PC-9 (cell line): ENCODE measurements at regions not wholly inside any gene's neighbourhood (a gene's known extent, or its start where the extent isn't known, plus 50 kb on each side); places are given as distances from the start of the nearest gene placed in this dataset.

Experiments
- BruUV-seq: library from RNA; stranded (reverse); fragments of 400-500 nt; replicated peaks from 2 replicates; lab custom pipeline; 2021; lab: Mats Ljungman, UMichigan
- CTCF ChIA-PET: fragments of 300-600 bp; sonication (Branson Sonifier 250); formaldehyde crosslinking; loops from one replicate; lab custom pipeline; 2022; ENCODE audit warnings: antibody characterized with exemption; lab: Charles Lee
- POLR2A ChIA-PET: fragments of 300-600 bp; sonication (Branson Sonifier 250); formaldehyde crosslinking; loops from one replicate; lab custom pipeline; 2022; ENCODE audit warnings: antibody characterized with exemption; ENCODE audit not compliant: unreplicated experiment; lab: Charles Lee
- DNase-seq, 2 experiments: peaks; one replicate each; pipeline versions ENCODE4 v3.0.0 to v3.0.0-alpha.2; 2015 to 2022; ENCODE audit warnings: mixed read lengths in 1 of 2
- H2AFZ ChIP-seq: fragments of 200-600 bp; sonication (generic); 2 replicates; pipeline ENCODE4 v1.8.1; 2017; ENCODE audit warnings: antibody characterized with exemption
- H3F3A ChIP-seq: fragments of 200-600 bp; sonication (generic); 2 replicates; pipeline ENCODE4 v1.8.1; 2017; ENCODE audit warnings: antibody characterized with exemption, mild to moderate bottlenecking, low read depth; ENCODE audit not compliant: insufficient read depth
- H3K27ac ChIP-seq: fragments of 200-600 bp; sonication (generic); 2 replicates; pipeline ENCODE4 v1.6.1; 2016; ENCODE audit warnings: mixed run types
- H3K27me3 ChIP-seq: fragments of 200-600 bp; sonication (generic); 2 replicates; pipeline ENCODE4 v1.6.1; 2016; ENCODE audit warnings: low read depth, mixed run types; ENCODE audit not compliant: insufficient read depth
- H3K36me3 ChIP-seq: fragments of 200-600 bp; sonication (generic); 2 replicates; pipeline ENCODE4 v1.6.1; 2016; ENCODE audit warnings: low read depth, mixed run types
- H3K4me1 ChIP-seq: fragments of 200-600 bp; sonication (generic); replicated peaks from 2 replicates; pipeline ENCODE4 v1.6.1; 2016; ENCODE audit warnings: mixed run types; ENCODE audit not compliant: insufficient read depth
- H3K4me2 ChIP-seq: fragments of 200-600 bp; sonication (generic); 2 replicates; pipeline ENCODE4 v1.6.1; 2017; ENCODE audit warnings: mixed run types
- H3K4me3 ChIP-seq: fragments of 200-600 bp; sonication (generic); 2 replicates; pipeline ENCODE4 v1.6.1; 2016; ENCODE audit warnings: mixed run types
- H3K79me2 ChIP-seq: fragments of 200-600 bp; sonication (generic); 2 replicates; pipeline ENCODE4 v1.6.1; 2017; ENCODE audit warnings: low read depth, mixed run types
- H3K9me2 ChIP-seq: fragments of 200-600 bp; sonication (generic); 2 replicates; pipeline ENCODE4 v1.8.1; 2017; ENCODE audit warnings: mild to moderate bottlenecking; ENCODE audit not compliant: insufficient read depth
- H3K9me3 ChIP-seq: fragments of 200-600 bp; sonication (generic); 2 replicates; pipeline ENCODE4 v1.8.1; 2016; ENCODE audit warnings: low read depth; ENCODE audit not compliant: insufficient read depth
- H4K20me1 ChIP-seq: fragments of 200-600 bp; sonication (generic); 2 replicates; pipeline ENCODE4 v1.8.1; 2017; ENCODE audit not compliant: insufficient read depth
- CTCF ChIP-seq: fragments of 200-600 bp; sonication (generic); conservative IDR thresholded peaks from 2 replicates; pipeline ENCODE4 v1.6.1; 2017; ENCODE audit warnings: mixed run types, antibody characterized with exemption, mild to moderate bottlenecking, moderate library complexity
- EZH2 ChIP-seq: fragments of 200-600 bp; sonication (generic); IDR thresholded peaks from 2 replicates; pipeline ENCODE4 v1.8.0; 2017; ENCODE audit warnings: antibody characterized with exemption, low read depth
- intact Hi-C: fragments of 100-400 bp; cut with micrococcal nuclease; formaldehyde crosslinking; loops from one replicate; pipeline ENCODE4 v1.10.0; 2022; ENCODE audit not compliant: unreplicated experiment

GRCh38 chr22:25362883-25363240 is 143.4 kb downstream of the CRYBB2 start:
- POLR2A ChIA-PET: no interaction called here
- CTCF ChIA-PET: no interaction called here
- H4K20me1 ChIP-seq: peaks cover 18% of the 10 kb centered on the region
- H3K4me1 ChIP-seq: no peaks in the 10 kb centered on the region
- TF ChIP-seq CTCF: no peak
- TF ChIP-seq EZH2: no peak
- H3K4me3 ChIP-seq: no peak overlapping the region
- no peaks in the 10 kb centered on the region for H3K79me2 ChIP-seq
- H3F3A ChIP-seq: no peaks in the 10 kb centered on the region
- H3K36me3 ChIP-seq: no peaks in the 10 kb centered on the region
- no peaks in the 10 kb centered on the region for H3K9me3 ChIP-seq
- H3K27ac ChIP-seq: no peak overlapping the region
- DNase-seq: no peak
- H2AFZ ChIP-seq: no peak overlapping the region
- no TSS peak for BruUV-seq
- H3K4me2 ChIP-seq: no peak overlapping the region
- H3K9me2 ChIP-seq: no peaks in the 10 kb centered on the region
- H3K27me3 ChIP-seq: no peaks in the 10 kb centered on the region
- intact Hi-C loops: loop anchor here (1.0 kb wide), 1 partner anchor 85 kb away; no protein-coding TSS in a partner anchor

- H3F3A ChIP-seq: no peaks in the 10 kb centered on the region
- no peaks in the 10 kb centered on the region for H3K36me3 ChIP-seq
- H3K4me2 ChIP-seq: no peak overlapping the region
- POLR2A ChIA-PET: no interaction called here
- TF ChIP-seq EZH2 (no peak), CTCF (no peak)
- DNase-seq: no peak
- no TSS peak for BruUV-seq
- no peaks in the 10 kb centered on the region for H3K4me1 ChIP-seq
- no peaks in the 10 kb centered on the region for H3K9me2 ChIP-seq
- no peaks in the 10 kb centered on the region for H3K79me2 ChIP-seq
- CTCF ChIA-PET: no interaction called here
- intact Hi-C loops: no loop called here
- H4K20me1 ChIP-seq: peaks cover 18% of the 10 kb centered on the region
- no peaks in the 10 kb centered on the region for H3K27me3 ChIP-seq
- no peak overlapping the region for H3K4me3 ChIP-seq
- no peak overlapping the region for H2AFZ ChIP-seq
- H3K27ac ChIP-seq: no peak overlapping the region
- no peaks in the 10 kb centered on the region for H3K9me3 ChIP-seq
Observed at GRCh38 chr22:25363474-25363873, 144.0 kb downstream of the CRYBB2 start.

DNA sequence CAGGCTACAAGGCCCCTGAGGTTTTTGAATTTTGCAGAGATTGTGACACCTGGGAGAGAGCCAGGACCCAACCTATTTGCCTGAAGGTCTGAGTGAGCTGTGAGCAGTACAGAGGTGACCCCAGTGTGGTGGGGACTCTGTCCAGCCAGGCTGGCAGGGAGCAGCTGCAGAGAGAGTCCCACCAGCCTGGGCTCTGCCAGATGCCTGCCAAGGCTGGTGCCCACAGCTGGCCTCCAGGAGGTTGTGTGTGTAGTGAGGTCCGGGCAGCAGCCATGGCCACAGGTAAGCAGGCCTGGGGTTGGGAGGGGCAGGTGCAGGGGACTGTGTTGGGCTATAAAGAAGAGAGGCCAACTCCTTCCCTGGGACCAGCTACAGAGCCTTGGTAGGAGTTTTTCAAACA is 144.8 kb downstream of the CRYBB2 start:
- BruUV-seq: no TSS peak
- Histone ChIP-seq H3K36me3 (no peaks in the 10 kb centered on the region), H3K9me2 (no peaks in the 10 kb centered on the region), H3K79me2 (no peaks in the 10 kb centered on the region), H3K27me3 (no peaks in the 10 kb centered on the region), H2AFZ (no peak overlapping the region), H3K4me2 (no peak overlapping the region), H3K4me1 (no peaks in the 10 kb centered on the region), H3K9me3 (no peaks in the 10 kb centered on the region), H3K27ac (no peak overlapping the region), H4K20me1 (peaks cover 18% of the 10 kb centered on the region), H3K4me3 (no peak overlapping the region), H3F3A (no peaks in the 10 kb centered on the region)
- CTCF ChIA-PET: no interaction called here
- TF ChIP-seq CTCF (no peak), EZH2 (no peak)
- POLR2A ChIA-PET: no interaction called here
- DNase-seq: peak in 1 of 2 experiments; percentile 43
- intact Hi-C loops: no loop called here
